GM18868 (cell line): ENCODE measurements at regions not wholly inside any gene's neighbourhood (a gene's known extent, or its start where the extent isn't known, plus 50 kb on each side); places are given as distances from the start of the nearest gene placed in this dataset.

Source experiments
- ATAC-seq: cut with Tn5 transposase; IDR thresholded peaks from one replicate; pipeline ENCODE4 v1.9.1; 2021; ENCODE audit warnings: mild to moderate bottlenecking, moderate library complexity; ENCODE audit not compliant: unreplicated experiment

GRCh38 chr2:234680688-234681619, 184.1 kb upstream of the ARL4C start:
- ATAC-seq: no peak

- no peak for ATAC-seq
These were observed 183.1 kb upstream of the ARL4C start for GRCh38 chr2:234679741-234680687.

GRCh38 chr2:234679301-234679740, 182.4 kb upstream of the ARL4C start:
- no peak for ATAC-seq

- no peak for ATAC-seq
These were observed 181.8 kb upstream of the ARL4C start for GRCh38 chr2:234678711-234679110.

GRCh38 chr2:234677758-234678538, 181.1 kb upstream of the ARL4C start:
- ATAC-seq: no peak

- ATAC-seq: no peak
These were observed 180.0 kb upstream of the ARL4C start for GRCh38 chr2:234676783-234677450.

- ATAC-seq: no peak
These were observed 179.4 kb upstream of the ARL4C start for GRCh38 chr2:234676109-234676782.

- ATAC-seq: no peak
These were observed 177.9 kb upstream of the ARL4C start for GRCh38 chr2:234674781-234675201.

GRCh38 chr2:234673961-234674759, 177.3 kb upstream of the ARL4C start:
- no peak for ATAC-seq

GRCh38 chr2:234673501-234673900, 176.6 kb upstream of the ARL4C start:
- ATAC-seq: no peak

GRCh38 chr2:234672498-234673150, 175.7 kb upstream of the ARL4C start:
- ATAC-seq: no peak

- ATAC-seq: no peak
These were observed 174.8 kb upstream of the ARL4C start for GRCh38 chr2:234671716-234672115.

GRCh38 chr2:234671231-234671630, 174.3 kb upstream of the ARL4C start:
- no peak for ATAC-seq

- ATAC-seq: no peak
These were observed 173.9 kb upstream of the ARL4C start for GRCh38 chr2:234670806-234671205.

GRCh38 chr2:234670052-234670451, 173.2 kb upstream of the ARL4C start:
- no peak for ATAC-seq

GRCh38 chr2:234669621-234670020, 172.7 kb upstream of the ARL4C start:
- ATAC-seq: no peak

- ATAC-seq: no peak
These were observed 172.1 kb upstream of the ARL4C start for GRCh38 chr2:234669001-234669400.

- ATAC-seq: no peak
These were observed 170.0 kb upstream of the ARL4C start for GRCh38 chr2:234666911-234667310.
